Fibroblast of the aortic adventitia (primary cell): ENCODE measurements at regions not wholly inside any gene's neighbourhood (a gene's known extent, or its start where the extent isn't known, plus 50 kb on each side); places are given as distances from the start of the nearest gene placed in this dataset.

Source experiments
- DNase-seq: peaks from one replicate; pipeline ENCODE4 v3.0.0-alpha.2; 2010; ENCODE audit warnings: low read depth
- H3K4me3 ChIP-seq: 2 replicates; pipeline ENCODE4 v1.5.1; 2011; ENCODE audit warnings: low read depth, mild to moderate bottlenecking, control low read depth, low read length, moderate library complexity
- TF ChIP-seq, protein P1 (sequence below): IDR thresholded peaks from 2 replicates; pipeline ENCODE4 v1.5.1; 2011; ENCODE audit warnings: mild to moderate bottlenecking, low read length, control low read depth, inconsistent platforms; ENCODE audit not compliant: insufficient read depth

DNA sequence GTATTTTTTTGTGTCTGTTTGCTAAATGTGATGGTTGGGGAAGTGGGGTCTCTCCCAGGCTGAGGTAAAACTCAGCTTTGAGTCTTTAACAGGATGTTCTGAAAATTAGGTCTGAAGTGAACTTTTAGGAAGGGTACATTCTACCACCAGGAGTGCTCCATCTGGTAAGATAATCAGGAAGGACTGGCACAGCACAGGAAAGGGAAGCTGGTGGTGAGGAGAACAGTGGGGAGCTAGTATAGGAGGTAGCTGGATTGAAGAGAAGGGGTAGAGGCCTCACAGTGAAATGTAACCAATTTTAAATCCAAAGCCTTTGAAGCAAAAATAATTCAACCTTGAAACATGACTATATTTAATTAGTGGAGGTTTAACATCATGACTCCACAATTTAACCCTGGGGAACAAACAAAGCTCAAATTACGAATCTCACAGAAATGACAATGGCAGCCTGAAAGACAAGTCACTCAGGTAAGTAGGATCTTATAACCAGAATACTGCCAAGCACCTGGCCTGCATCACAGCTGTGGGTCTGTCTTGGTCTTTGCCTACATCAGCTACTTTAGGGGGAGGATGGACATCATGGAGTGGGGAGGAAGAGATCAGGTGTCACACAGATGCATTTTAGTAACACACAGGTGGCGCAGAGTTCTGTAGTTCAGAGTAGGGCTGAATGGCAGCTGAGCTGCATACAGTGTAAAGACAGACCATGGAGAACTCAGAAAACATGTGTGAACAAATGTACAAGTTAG is 445.3 kb downstream of the DMRT2 start:
- DNase-seq = no peak
- TF ChIP-seq, protein P1, sequence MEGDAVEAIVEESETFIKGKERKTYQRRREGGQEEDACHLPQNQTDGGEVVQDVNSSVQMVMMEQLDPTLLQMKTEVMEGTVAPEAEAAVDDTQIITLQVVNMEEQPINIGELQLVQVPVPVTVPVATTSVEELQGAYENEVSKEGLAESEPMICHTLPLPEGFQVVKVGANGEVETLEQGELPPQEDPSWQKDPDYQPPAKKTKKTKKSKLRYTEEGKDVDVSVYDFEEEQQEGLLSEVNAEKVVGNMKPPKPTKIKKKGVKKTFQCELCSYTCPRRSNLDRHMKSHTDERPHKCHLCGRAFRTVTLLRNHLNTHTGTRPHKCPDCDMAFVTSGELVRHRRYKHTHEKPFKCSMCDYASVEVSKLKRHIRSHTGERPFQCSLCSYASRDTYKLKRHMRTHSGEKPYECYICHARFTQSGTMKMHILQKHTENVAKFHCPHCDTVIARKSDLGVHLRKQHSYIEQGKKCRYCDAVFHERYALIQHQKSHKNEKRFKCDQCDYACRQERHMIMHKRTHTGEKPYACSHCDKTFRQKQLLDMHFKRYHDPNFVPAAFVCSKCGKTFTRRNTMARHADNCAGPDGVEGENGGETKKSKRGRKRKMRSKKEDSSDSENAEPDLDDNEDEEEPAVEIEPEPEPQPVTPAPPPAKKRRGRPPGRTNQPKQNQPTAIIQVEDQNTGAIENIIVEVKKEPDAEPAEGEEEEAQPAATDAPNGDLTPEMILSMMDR = no peak
- H3K4me3 ChIP-seq = no peak overlapping the region

DNA sequence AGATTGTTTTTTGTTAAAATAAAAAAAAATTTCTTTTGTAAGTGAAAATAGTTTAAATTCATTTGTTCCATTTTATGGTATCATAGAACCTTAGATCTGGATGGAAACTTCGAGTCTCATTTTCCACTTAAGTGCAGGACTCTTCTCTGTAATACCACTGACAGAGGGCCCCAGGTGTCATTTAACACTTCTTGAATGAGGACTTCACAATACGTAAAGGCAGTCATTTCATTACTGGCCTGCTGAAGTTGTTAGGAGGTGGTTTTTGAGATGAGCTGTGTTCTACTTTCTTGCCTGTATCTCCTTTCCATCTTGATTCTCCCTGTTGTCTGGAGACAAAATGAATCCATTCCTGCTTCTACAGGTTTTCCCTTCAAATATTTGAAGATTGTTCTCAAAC is 455.3 kb downstream of the DMRT2 start:
- no peak overlapping the region for H3K4me3 ChIP-seq
- DNase-seq = no peak
- TF ChIP-seq, protein P1 = no peak

DNA sequence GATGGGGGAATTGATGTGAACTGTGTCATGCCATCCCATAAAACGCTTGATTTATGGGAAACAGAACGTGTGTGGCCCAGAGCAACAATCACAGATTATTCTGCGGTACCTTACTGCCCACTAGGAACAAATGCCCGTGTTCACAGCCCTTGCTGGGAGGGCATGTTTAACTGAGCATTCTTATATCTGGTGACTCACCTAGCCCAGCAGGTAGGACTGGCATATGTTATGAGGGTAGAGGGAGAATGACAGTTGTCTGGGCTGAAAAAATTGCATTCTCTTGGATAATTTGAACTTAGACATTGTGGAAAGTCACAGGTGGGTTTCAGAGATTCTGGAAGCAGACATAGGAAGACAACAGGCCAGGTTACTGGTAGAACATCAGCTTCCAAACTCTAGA is 460.6 kb downstream of the DMRT2 start:
- TF ChIP-seq, protein P1 = no peak
- no peak overlapping the region for H3K4me3 ChIP-seq
- no peak for DNase-seq

DNA sequence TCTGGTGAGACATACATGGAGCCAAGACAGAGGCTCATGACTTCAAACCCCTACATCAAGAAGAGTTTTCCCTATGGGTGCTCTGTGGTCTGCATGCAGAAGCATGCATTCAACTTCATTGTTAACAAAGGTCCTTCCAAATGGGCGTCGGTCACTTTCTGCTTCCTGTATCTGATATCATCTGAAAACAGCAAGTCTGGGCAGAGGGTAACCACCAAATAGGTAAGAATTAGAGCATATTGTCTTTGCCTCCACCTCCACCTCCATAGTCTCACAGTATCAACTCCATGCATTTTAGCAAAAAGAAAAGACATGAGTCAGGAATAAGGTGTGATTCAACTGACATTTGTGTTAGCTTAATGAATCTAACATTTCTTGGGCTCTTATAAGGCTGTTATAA is 462.9 kb downstream of the DMRT2 start:
- TF ChIP-seq, protein P1 = no peak
- H3K4me3 ChIP-seq = no peak overlapping the region
- DNase-seq = no peak

DNA sequence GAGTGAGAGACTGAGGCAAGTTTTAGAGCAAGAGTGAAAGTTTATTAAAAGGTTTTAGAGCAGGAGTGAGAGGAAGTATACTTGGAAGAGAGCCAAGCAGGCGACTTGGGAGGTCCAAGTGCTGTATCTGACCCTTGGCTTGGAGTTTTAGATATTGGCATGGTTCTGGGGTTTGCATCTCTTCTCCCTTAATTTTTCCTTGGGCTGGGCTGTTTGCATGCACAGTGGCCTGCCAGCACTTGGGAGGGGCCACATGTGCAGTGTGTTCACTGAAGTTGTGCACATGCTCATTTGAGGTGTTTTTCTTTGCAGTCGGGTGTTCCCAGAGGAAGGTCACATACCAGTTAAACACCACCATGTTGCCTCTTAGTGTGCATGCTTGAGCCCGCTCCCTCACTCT is 464.1 kb downstream of the DMRT2 start:
- TF ChIP-seq, protein P1 = no peak
- H3K4me3 ChIP-seq = no peak overlapping the region
- no peak for DNase-seq

DNA sequence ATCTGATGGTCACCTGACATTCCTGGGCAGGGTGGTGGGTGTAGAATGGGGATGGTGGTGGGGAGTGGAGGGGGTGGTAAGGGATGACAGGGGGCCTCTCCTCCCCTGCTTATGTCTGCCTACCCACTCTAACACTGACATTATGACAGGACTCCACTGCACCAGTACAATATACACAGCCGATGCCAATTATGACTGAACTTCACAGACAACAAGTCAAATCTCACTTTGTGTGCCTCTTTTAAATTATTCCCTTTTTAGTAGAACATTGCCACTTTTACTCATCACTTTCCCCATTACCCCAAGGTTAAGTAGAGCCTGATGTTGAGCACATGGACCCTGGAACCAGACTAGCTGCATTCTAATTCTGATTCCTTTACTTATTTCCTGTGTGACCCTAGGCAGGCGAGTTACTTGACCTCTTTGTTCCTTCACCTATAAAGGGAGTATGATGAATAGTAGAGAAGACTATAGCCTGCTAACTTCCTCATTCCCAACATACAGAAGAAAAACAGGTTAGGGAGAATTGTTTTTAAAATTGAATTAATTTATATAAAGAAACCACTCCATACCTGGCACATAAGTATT is 464.7 kb downstream of the DMRT2 start:
- TF ChIP-seq, protein P1 = no peak
- no peak overlapping the region for H3K4me3 ChIP-seq

DNA sequence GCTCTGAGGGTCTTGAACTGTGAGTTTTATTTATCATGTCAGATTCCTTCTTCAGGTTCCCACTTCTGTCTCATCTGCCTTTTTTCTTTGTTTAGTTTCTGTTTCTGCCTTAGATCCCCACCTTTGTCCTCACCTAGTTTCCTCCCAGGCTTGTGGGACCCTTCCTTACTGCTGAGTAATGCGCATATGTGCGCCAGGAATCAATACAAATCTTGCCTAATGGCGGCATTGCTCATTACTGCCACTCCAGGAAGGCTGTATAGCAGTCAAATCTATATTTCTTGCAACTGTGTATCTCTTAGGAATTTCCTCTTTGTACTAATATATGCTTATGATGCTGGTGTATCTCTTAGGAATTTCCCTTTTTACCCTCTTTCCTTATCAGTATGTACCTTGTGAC is 465.4 kb downstream of the DMRT2 start:
- DNase-seq = no peak
- H3K4me3 ChIP-seq = no peak overlapping the region
- TF ChIP-seq, protein P1 = no peak

More for the DNA sequence above, 464.7 kb downstream of the DMRT2 start:
- no peak for DNase-seq
